CD4-positive, alpha-beta T cell (primary cell): ENCODE measurements at regions not wholly inside any gene's neighbourhood (a gene's known extent, or its start where the extent isn't known, plus 50 kb on each side); places are given as distances from the start of the nearest gene placed in this dataset.

Experiments
- ATAC-seq: fragments of 200-7000 bp; cut with Tn5 transposase; one replicate; pipeline ENCODE4 v1.10.0; 2022; ENCODE audit warnings: mild to moderate bottlenecking; ENCODE audit not compliant: poor library complexity
- CTCF ChIA-PET: fragments of 350-600 bp; sonication (Branson Sonifier 250); formaldehyde crosslinking; loops from one replicate; lab custom pipeline; 2021; ENCODE audit warnings: antibody characterized with exemption, inconsistent platforms; lab: Charles Lee
- POLR2A ChIA-PET: fragments of 350-600 bp; sonication (Branson Sonifier 250); formaldehyde crosslinking; loops from one replicate; lab custom pipeline; 2021; ENCODE audit warnings: antibody characterized with exemption, inconsistent platforms; lab: Charles Lee
- DNase-seq, 14 experiments: peaks; one replicate each; pipeline ENCODE4 v3.0.0-alpha.2; 2013 to 2020; ENCODE audit warnings: mixed read lengths in 2 of 14
- H3K27ac ChIP-seq, 2 donors: one replicate each; pipeline versions ENCODE4 v1.5.1 to v1.7.0; 2013; ENCODE audit warnings: low read length in 2 of 2, low read depth in 1 of 2, mild to moderate bottlenecking in 1 of 2
- H3K27me3 ChIP-seq, 2 experiments: 1 replicate in 1 of 2; 2 replicates in 1 of 2; pipeline versions ENCODE4 v1.6.1 to v1.7.0; 2013; ENCODE audit warnings: low read length in 2 of 2, control low read depth in 1 of 2, mild to moderate bottlenecking in 1 of 2, moderate library complexity in 1 of 2; ENCODE audit not compliant: insufficient read depth in 2 of 2, control insufficient read depth in 1 of 2
- H3K36me3 ChIP-seq: one replicate; pipeline ENCODE4 v1.6.1; 2013; ENCODE audit warnings: low read length, control low read depth; ENCODE audit not compliant: insufficient read depth
- H3K4me1 ChIP-seq: one replicate; pipeline ENCODE4 v1.6.1; 2013; ENCODE audit warnings: low read length, control low read depth; ENCODE audit not compliant: insufficient read depth
- H3K4me3 ChIP-seq: one replicate; pipeline ENCODE4 v1.5.1; 2013; ENCODE audit warnings: mild to moderate bottlenecking, low read length, moderate library complexity
- H3K9me3 ChIP-seq, 2 experiments: 1 replicate in 1 of 2; 2 replicates in 1 of 2; pipeline versions ENCODE4 v1.6.1 to v1.7.0; 2013; ENCODE audit warnings: low read length in 2 of 2, mild to moderate bottlenecking in 2 of 2, control low read depth in 1 of 2, moderate library complexity in 1 of 2; ENCODE audit not compliant: control insufficient read depth in 1 of 2, insufficient read depth in 1 of 2
- H3K27ac Mint-ChIP-seq: one replicate; pipeline ENCODE4 v1.8.0; 2020; ENCODE audit warnings: mixed read lengths
- H3K27me3 Mint-ChIP-seq: one replicate; pipeline ENCODE4 v1.8.0; 2021; ENCODE audit warnings: mixed read lengths
- H3K36me3 Mint-ChIP-seq: one replicate; pipeline ENCODE4 v1.8.0; 2021; ENCODE audit warnings: low read depth, mixed read lengths
- H3K4me1 Mint-ChIP-seq: one replicate; pipeline ENCODE4 v1.8.0; 2021; ENCODE audit warnings: low read depth, mixed read lengths
- H3K4me3 Mint-ChIP-seq: one replicate; pipeline ENCODE4 v1.8.0; 2020; ENCODE audit warnings: mild to moderate bottlenecking, mixed read lengths
- H3K9me3 Mint-ChIP-seq: one replicate; pipeline ENCODE4 v1.8.0; 2020; ENCODE audit warnings: mixed read lengths
- CTCF ChIP-seq: fragments of 200-600 bp; IDR thresholded peaks from one replicate; pipeline ENCODE4 v1.8.0; 2022; ENCODE audit warnings: antibody characterized with exemption, mild to moderate bottlenecking
- intact Hi-C, 2 experiments: fragments of 100-400 bp; cut with DNase I in 1 of 2; cut with micrococcal nuclease in 1 of 2; formaldehyde crosslinking; loops; one replicate each; pipeline versions ENCODE4 v1.15.1 to v1.9.0; 2023 to 2025; cut with DNase I, micrococcal nuclease

- Histone ChIP-seq H3K4me1 (no peaks in the 10 kb centered on the region), H3K36me3 (no peaks in the 10 kb centered on the region), H3K4me3 (no peak overlapping the region), H3K27me3 (no peaks in the 10 kb centered on the region), H3K27ac (no peak overlapping the region), H3K9me3 (no peaks in the 10 kb centered on the region)
- Mint-ChIP-seq H3K4me1 (no peaks in the 10 kb centered on the region), H3K27me3 (no peaks in the 10 kb centered on the region), H3K36me3 (no peaks in the 10 kb centered on the region), H3K4me3 (no peak overlapping the region), H3K9me3 (no peaks in the 10 kb centered on the region), H3K27ac (no peak overlapping the region)
- ATAC-seq (no peak), DNase-seq (no peak)
- no peak for TF ChIP-seq CTCF
- ChIA-PET CTCF (interaction anchor here (1.0 kb wide), 1 partner anchor 10 kb away, joined by 3 read pairs; no protein-coding TSS in a partner anchor), POLR2A (no interaction called here)
- intact Hi-C loops: no loop called here
Measured at GRCh38 chr9:7376213-7376612, 423.4 kb downstream of the DMAC1 start.

GRCh38 chr9:7375013-7375511 lies 424.5 kb downstream of the DMAC1 start:
- Mint-ChIP-seq H3K36me3 (no peaks in the 10 kb centered on the region), H3K4me3 (no peak overlapping the region), H3K4me1 (no peaks in the 10 kb centered on the region), H3K9me3 (no peaks in the 10 kb centered on the region), H3K27me3 (no peaks in the 10 kb centered on the region), H3K27ac (no peak overlapping the region)
- ChIA-PET CTCF (no interaction called here), POLR2A (no interaction called here)
- DNase-seq (no peak), ATAC-seq (no peak)
- H3K9me3 ChIP-seq: no peaks in the 10 kb centered on the region
- H3K27me3 ChIP-seq: no peaks in the 10 kb centered on the region
- H3K4me3 ChIP-seq: no peak overlapping the region
- intact Hi-C loops: no loop called here
- H3K4me1 ChIP-seq: no peaks in the 10 kb centered on the region
- no peak overlapping the region for H3K27ac ChIP-seq
- H3K36me3 ChIP-seq: no peaks in the 10 kb centered on the region
- no peak for TF ChIP-seq CTCF

- intact Hi-C loops: no loop called here
- H3K4me3 Mint-ChIP-seq: no peak overlapping the region
- POLR2A ChIA-PET: no interaction called here
- H3K36me3 Mint-ChIP-seq: no peaks in the 10 kb centered on the region
- CTCF ChIA-PET: no interaction called here
- Histone ChIP-seq H3K9me3 (no peaks in the 10 kb centered on the region), H3K27me3 (no peaks in the 10 kb centered on the region), H3K4me3 (no peak overlapping the region), H3K4me1 (no peaks in the 10 kb centered on the region), H3K36me3 (no peaks in the 10 kb centered on the region), H3K27ac (no peak overlapping the region)
- ATAC-seq (no peak), DNase-seq (no peak)
- no peak for TF ChIP-seq CTCF
- no peaks in the 10 kb centered on the region for H3K4me1 Mint-ChIP-seq
- H3K9me3 Mint-ChIP-seq: no peaks in the 10 kb centered on the region
- no peak overlapping the region for H3K27ac Mint-ChIP-seq
- H3K27me3 Mint-ChIP-seq: no peaks in the 10 kb centered on the region
Measured at GRCh38 chr9:7370988-7371387, 428.6 kb downstream of the DMAC1 start.
